NCI-H2107 treated with DMSO at 0.1 percent for 48 hours (cell line): ENCODE measurements at regions not wholly inside any gene's neighbourhood (a gene's known extent, or its start where the extent isn't known, plus 50 kb on each side); places are given as distances from the start of the nearest gene placed in this dataset.
"Not testable (repeated sequence)": the region's sequence is repeated elsewhere in the genome, so short reads cannot be mapped to it uniquely, and the experiment has no call there.

Experiments
- DNase-seq: peaks from one replicate; lab custom pipeline; 2025; ENCODE audit not compliant: unreplicated experiment; lab: John Stamatoyannopoulos, UW

GRCh38 chr4:173777421-173777820 is 247.4 kb upstream of the HAND2 start:
- no peak for DNase-seq

GRCh38 chr4:173769568-173769967 is 239.5 kb upstream of the HAND2 start:
- no peak for DNase-seq

- DNase-seq, result no peak
Observed at GRCh38 chr4:173767650-173768049, 237.6 kb upstream of the HAND2 start.

- no peak for DNase-seq
Observed at GRCh38 chr4:173766171-173766600, 236.2 kb upstream of the HAND2 start.

- no peak for DNase-seq
Observed at GRCh38 chr4:173765751-173766150, 235.7 kb upstream of the HAND2 start.

GRCh38 chr4:173763389-173763788 is 233.4 kb upstream of the HAND2 start:
- DNase-seq, result no peak

GRCh38 chr4:173761938-173762337 is 231.9 kb upstream of the HAND2 start:
- DNase-seq, result no peak

GRCh38 chr4:173761236-173761635 is 231.2 kb upstream of the HAND2 start:
- DNase-seq, result no peak

GRCh38 chr4:173758132-173758531 is 228.1 kb upstream of the HAND2 start:
- DNase-seq, result no peak

- DNase-seq, result no peak
Observed at GRCh38 chr4:173753408-173753807, 223.4 kb upstream of the HAND2 start.

- DNase-seq, result no peak
Observed at GRCh38 chr4:173752610-173753230, 222.7 kb upstream of the HAND2 start.

- no peak for DNase-seq
Observed at GRCh38 chr4:173748353-173748752, 218.3 kb upstream of the HAND2 start.

- no peak for DNase-seq
Observed at GRCh38 chr4:173747537-173748257, 217.7 kb upstream of the HAND2 start.

- no peak for DNase-seq
Observed at GRCh38 chr4:173746424-173746823, 216.4 kb upstream of the HAND2 start.

- DNase-seq, result no peak
Observed at GRCh38 chr4:173745765-173746164, 215.7 kb upstream of the HAND2 start.

- DNase-seq, result no peak
Observed at GRCh38 chr4:173736840-173737239, 206.8 kb upstream of the HAND2 start.

- DNase-seq, result no peak
Observed at GRCh38 chr4:173735585-173735984, 205.6 kb upstream of the HAND2 start.

- DNase-seq, result no peak
Observed at GRCh38 chr4:173735049-173735448, 205.0 kb upstream of the HAND2 start.

GRCh38 chr4:173731257-173731656 is 201.2 kb upstream of the HAND2 start:
- DNase-seq, result no peak

GRCh38 chr4:173722075-173722474 is 192.0 kb upstream of the HAND2 start:
- no peak for DNase-seq

GRCh38 chr4:173718504-173718903 is 188.5 kb upstream of the HAND2 start:
- DNase-seq, result not testable (repeated sequence)

GRCh38 chr4:173717581-173717980 is 187.6 kb upstream of the HAND2 start:
- DNase-seq, result no peak

- DNase-seq, result no peak
Observed at GRCh38 chr4:173714456-173714855, 184.4 kb upstream of the HAND2 start.
